NCI-H2029 treated with DMSO at 0.1 percent for 48 hours (cell line): ENCODE measurements at regions not wholly inside any gene's neighbourhood (a gene's known extent, or its start where the extent isn't known, plus 50 kb on each side); places are given as distances from the start of the nearest gene placed in this dataset.

Experiments
- DNase-seq: peaks from one replicate; lab custom pipeline; 2025; lab: John Stamatoyannopoulos, UW

DNA sequence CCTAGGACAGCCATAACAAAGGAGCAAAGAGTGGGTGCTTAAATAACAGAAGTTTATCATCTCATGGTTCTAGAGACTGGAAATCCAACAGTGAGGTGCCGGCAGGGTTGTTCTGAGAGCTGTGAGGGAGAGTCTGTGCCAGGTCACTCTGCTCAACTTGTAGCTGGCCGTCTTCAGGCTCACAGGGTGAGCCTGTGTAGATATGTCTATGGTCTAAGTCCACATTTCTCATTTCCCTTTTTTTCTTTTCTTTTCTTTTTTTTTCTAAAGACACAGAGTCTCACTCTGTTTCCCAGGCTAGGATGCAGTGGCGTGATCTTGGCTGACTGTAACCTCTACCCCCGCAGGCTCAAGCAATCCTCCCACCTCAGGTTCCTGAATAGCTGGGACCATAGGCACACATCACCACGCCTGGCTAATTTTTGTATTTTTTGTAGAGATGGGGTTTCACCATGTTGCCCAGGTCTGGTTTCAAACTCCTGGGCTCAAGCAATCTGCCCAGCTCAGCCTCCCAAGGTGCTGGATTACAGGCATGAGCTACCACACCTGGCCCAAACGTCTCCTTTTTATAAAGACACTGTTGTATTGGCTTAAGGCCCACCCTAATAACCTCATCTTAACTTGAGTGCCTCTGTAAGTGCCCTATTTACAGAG, 142.2 kb downstream of the SP3 start:
- DNase-seq, result no peak

DNA sequence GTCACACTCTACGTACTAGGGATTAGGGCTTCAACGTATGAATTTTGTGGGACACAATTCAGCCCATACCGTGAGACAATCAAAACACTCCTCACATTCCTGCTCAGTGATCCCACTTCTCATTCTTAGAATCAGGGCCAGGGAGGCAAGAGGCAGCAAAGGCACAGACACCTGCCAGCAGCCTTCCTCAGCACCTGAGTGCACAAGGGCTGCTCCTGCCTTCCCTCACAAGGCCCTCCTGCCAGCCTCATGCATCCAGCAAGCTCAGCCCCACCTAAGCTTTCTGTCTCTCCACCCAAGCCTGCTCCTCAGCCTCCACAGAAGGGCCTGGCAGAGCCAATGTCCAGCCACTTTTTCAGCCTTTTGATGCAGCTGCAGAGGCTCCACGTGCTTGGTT, 141.6 kb downstream of the SP3 start:
- peak; percentile 19 for DNase-seq

DNA sequence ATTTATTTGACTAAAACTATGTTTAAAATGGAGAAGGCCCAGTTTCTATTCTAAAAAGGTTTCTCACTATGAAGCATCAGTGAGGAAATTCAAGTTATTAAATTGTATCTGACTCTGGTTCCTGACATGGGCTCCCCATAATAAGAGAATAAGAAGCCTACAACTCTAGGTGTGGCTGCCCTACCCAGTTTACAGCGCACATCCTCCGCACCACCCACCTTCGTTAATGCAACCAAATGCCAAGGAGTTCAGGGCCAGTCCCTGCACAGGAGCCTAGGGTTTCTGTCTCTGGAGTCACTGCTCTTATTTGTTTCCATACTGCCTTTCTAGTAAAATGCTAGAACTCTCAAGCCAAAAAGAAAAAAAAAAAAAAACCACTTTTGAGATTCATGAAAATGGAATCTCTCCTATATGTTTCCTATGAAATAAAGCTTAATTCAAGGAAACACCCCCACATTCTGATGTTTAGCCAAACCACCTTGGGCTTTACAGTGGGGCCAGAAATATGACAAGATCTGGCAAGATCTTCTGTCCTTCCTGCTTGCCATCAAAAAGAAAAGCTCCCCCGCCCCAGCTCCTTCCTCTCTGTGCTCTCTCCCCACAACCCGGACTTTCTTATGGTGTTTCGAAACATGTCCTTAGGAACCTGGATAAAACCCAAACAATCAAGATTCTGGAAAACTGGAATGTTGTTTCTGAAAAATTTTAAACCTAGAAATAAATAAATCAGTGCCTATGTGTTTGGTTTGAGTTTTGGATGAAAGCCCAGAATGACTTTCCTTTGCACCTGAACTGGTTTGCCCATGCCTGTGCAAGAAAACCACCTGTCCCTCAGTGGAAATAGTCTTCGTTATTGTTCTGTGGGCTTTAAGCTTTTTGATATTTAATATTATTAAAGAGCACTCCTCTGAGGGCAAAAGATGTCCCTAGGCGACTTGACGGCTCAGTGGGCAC, 136.7 kb downstream of the SP3 start:
- DNase-seq, result no peak

DNA sequence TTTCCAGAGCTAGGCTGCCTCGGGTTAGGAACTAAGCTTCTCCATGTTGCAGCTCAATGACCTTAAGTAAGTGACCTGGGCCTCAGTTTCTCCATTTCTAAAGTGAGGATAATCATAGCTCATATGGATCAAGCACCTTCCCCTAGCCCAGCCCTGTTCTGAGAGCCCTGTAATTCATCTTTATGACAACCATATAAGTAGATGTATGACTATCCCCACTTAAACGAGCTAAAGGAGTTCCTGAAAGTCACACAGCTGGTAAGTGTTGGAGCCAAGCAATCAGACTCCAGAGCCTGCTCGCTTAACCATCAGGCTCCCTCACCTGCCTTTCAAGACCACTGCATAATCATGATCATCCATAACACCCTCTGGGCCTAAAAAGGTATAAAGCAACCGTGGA, 135.4 kb downstream of the SP3 start:
- no peak for DNase-seq

DNA sequence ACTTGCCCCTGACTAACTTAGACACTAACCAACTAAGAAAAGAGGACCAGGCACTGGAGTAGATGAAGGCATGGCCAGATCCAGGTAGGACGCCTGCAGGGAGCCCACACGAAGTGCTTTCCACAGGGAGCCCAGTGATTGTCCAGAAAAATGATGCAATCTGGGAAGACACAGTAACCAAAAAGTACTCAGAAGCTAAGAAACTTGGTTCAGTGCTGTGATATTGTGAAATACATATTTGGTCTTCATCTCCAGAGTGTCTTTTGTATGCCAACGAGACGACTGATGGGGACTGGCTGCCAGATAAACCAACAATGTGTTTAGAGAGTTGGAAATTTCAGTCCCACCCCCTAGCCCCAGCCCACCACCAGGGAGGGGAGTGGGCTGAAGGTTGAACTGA, 135.0 kb downstream of the SP3 start:
- DNase-seq, result no peak

DNA sequence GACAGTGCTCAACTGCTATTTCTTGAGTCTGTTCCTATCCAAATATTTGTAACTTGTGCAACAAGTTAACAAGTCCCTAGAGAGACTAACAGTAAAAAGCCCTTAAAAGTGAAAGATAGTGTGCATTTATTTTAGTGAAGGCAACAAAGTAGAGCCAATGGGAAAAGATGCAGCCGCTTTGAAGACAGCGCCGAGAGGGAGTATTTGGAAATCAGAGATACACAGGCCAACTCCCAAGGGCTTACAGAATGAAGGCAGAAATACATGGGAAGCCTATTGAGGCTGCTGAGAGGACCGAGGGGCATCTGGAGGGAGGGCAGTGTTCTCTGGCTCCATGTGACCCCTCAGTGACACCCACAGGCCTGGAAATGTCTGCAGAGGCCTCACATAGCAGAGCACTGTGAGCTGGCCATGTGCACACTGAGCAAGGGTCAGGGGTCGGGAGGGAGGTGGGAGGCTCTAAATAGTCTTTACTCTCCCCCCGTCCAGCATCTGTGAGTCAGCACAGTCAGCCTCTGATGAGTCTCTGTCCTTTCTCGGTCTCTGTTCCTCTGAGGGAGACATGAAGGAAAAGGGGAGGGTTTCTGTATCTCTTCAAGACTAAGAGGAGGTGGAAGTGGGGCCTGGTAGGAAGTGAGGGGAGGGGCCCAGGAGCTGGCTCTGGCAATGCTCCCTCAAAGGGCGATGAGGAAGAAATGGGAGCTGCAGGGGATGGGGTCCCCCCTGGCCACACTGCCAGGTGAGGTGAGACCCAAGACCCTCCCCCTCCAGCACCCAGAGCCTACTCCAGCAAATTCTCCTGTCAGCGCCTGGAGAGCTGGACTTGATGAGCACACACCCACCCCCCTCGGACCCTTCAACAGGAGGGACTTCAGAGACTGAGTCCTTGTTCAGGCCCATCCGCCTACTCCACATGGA, 133.6 kb downstream of the SP3 start:
- DNase-seq, result no peak

DNA sequence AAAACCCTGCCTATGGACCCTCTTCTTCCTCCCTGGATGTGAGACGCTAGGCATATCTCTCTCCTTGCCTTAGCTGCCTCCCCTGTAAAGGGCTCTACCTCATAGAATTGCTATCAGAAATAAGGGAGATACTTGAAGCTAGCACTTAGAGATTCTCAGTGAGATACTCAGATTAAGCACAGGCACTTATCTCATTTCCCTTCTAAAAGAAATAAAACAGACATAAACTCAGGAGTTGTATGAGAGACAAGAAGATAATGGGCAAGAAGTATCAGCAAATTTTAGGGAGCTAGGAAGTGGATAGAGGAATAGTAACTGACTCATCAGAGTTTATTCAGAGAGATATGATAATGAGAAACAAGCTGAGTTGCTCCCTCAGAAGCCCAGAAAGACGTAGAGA, 131.0 kb downstream of the SP3 start:
- no peak for DNase-seq

DNA sequence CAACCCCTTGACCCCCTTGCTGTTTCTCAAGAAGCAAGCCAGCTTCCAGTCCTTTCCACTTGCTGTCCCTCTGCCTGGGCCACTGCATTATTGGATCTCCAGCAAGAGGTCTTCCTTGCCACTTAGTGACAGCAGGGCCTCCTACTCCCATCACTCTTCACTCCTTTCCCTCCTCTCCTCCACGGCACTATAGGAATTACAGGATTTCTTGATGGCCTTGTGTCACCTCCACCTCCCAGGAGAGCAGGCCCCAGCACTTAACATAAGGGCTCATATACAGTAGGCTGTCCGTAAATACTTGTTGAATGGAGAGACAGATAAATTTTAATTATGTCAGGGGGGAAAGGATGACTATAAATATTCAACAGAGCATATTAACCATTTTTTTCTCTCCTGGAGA, 129.4 kb downstream of the SP3 start:
- no peak for DNase-seq

DNA sequence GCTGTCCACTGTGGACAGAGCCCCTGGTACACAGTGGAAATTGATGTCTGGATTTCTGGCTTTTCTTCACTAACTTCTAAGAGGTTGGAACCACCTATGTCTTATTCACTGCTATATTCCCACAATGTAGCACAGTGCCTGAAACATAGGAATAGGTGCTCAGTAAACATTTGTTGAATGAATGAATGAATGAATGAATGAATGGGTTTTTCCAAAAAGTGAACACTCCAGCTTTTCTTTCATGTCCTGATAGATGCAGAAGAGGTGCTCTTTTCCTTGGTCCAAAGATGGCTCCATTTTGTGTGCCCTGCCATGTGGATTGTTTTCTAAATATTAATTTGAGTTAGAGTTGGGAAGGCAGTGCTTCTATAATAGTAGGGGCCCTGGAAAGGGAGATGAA, 124.1 kb downstream of the SP3 start:
- DNase-seq, result no peak

DNA sequence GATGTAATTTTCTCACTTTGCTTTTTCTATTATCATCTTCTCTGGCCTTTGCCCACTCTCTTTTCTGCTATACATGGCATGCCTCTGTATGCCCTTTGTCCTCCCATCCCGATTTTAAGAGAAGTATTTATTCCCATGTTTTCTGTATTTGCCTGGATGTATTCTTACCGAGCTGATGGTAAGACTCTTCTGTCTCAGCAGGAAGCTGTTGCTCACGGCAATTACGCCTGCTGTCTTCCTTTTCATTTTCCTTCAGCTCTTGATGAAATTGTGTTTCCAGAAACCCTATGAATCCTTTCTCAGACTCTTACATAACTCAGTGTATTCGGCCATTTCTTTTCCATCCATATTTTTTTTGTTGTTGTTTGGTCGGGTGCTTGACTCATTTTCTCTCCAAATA, 121.6 kb downstream of the SP3 start:
- no peak for DNase-seq

DNA sequence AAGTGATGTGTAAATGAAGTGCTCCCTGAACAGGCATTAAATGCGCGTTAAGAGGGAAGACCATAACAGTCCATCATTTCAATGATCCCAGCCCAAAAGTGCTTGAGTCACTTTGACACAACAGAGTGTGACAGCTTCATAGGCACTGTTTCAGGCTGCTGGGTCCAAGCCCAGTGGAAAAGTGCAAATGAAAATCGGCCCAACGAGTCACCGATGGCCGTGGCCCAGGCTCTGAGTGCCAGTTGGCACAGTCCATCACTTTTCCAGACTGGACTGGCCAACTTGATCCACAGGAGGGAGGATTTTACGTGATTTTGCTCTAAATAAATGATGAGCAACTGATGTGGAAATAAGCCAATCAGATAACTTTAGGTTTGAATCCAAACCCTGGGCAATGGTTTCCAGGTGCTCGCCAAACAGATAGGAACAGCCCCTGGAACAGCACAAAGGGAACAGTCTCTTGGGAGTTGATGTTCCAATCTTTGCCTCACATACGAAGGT, 114.0 kb downstream of the SP3 start:
- DNase-seq, result no peak

DNA sequence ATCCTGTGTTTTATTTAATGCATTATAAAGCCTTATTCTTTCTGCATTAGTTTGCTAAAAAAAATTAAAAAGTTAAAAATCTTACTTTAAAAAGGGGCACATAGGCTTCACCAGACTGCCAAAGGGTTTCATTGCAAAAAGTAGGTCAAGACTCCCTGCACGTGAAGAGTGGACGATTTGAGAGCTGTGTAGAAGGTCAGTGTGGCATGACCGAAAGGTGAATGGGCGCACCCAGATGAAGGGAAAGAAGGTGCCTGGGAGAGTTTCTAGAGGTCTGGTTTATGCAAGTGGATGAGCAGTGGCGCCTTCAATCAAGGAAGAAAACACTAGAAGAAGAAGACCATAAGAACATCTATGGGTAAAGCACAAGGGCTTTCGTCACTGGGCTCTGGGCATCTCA, 111.0 kb downstream of the SP3 start:
- no peak for DNase-seq

DNA sequence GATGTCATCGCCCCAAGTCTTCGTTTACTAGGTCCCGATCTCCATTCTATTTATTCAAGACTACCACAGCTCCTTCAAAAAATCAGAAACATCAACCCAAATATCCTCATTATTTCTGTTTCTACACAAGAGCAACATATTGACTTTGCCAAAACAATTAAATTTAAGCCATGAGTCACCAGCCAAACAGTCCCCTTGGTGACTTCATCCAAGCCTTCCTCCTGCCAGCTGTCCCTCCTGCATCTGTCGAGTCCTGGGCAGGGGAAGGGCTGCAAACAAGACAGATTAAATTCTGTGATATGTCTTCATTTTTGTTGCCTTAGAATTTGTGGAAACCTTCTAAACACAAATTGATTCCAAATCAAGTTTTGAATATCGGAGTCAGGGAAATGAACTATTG, 110.3 kb downstream of the SP3 start:
- peak; percentile 4 for DNase-seq

DNA sequence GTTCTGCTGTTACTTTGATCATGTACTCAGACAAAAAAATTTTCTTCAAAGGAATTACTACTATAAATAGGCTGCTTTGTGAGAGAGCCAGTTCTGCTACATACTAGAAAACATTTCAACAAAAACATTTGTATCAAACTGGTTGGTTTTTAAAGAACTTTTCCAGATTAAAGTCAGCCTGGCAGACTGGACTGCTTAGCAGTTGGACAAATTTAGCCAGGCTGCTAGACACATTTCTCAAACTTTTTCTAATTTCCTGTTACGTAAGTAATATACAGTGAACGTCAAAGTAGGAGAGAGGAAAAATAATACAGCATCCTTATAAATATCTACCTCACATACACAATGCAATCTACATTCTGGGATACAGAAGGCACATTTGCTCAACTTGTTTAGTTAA, 109.5 kb downstream of the SP3 start:
- DNase-seq, result no peak
